GM12892 (cell line): ENCODE measurements at regions not wholly inside any gene's neighbourhood (a gene's known extent, or its start where the extent isn't known, plus 50 kb on each side); places are given as distances from the start of the nearest gene placed in this dataset.

ENCODE experiments used
- POLR2A ChIP-seq: IDR thresholded peaks from 2 replicates; pipeline ENCODE4 v1.6.1; 2011; ENCODE audit warnings: low read depth, low read length, control low read depth
- TAF1 ChIP-seq: IDR thresholded peaks from 2 replicates; pipeline ENCODE4 v1.6.1; 2011; ENCODE audit warnings: low read depth, mild to moderate bottlenecking, control low read depth, low read length, borderline replicate concordance

DNA sequence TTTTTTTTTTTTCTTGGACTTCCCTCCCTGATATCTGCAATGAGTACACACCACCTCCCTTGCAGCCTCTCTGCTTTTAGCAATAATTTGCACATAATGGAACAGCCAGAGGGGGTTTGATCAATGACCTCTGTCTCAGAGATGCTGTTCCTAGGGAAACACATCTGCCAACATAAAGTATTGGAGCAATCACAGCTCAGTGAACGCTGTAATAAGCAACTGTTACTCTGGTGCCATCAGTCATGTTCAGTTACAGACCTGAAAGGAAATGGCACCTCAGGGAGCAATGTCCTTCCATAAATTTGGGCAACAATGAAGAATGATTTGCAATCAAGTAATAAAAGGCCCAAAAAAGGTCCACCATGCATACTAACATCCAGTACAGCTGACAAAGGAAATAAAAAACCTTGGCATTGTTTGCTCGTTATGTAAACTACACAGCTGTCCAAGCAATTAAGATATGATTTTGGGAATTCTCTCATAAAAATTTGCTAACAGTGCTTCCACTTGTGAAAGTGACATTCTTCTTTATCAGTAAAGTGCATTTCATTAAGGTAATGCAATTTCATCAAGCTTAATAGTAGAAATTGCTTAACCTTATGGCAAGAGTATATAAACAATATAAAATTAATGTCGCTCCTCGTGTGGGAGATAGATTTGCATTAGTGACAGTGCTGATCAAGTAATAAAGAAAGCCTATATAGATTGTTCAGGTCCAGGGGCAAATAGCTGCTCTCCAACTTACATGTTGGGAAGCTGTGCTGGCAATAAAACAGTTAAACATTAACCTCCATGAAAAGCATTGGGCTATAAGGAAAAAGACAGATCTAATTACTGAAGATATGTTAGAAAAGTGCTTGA is 167.8 kb downstream of the RASEF start:
- TF ChIP-seq POLR2A (no peak), TAF1 (no peak)
